Loucy (cell line): ENCODE measurements at regions not wholly inside any gene's neighbourhood (a gene's known extent, or its start where the extent isn't known, plus 50 kb on each side); places are given as distances from the start of the nearest gene placed in this dataset.

Experiments used
- H2AFZ ChIP-seq: fragments of 200-600 bp; sonication (generic); 2 replicates; pipeline ENCODE4 v1.6.0; 2016; ENCODE audit warnings: antibody characterized with exemption, mild to moderate bottlenecking, low read length, moderate library complexity
- H3F3A ChIP-seq: fragments of 200-600 bp; 2 replicates; pipeline ENCODE4 v1.6.0; 2016; ENCODE audit warnings: antibody characterized with exemption, low read depth, mild to moderate bottlenecking
- H3K27me3 ChIP-seq: fragments of 200-600 bp; sonication (generic); 2 replicates; pipeline ENCODE4 v1.6.1; 2014; ENCODE audit warnings: low read length, mild to moderate bottlenecking; ENCODE audit not compliant: insufficient read depth, poor library complexity, severe bottlenecking
- H3K36me3 ChIP-seq: fragments of 200-600 bp; sonication (generic); 2 replicates; pipeline ENCODE4 v1.6.1; 2016; ENCODE audit warnings: low read length; ENCODE audit not compliant: insufficient read depth
- H3K4me1 ChIP-seq: fragments of 200-600 bp; sonication (generic); 2 replicates; pipeline ENCODE4 v1.5.1; 2014; ENCODE audit warnings: low read length, mild to moderate bottlenecking; ENCODE audit not compliant: insufficient read depth, poor library complexity, severe bottlenecking
- H3K4me2 ChIP-seq: fragments of 200-600 bp; sonication (generic); 2 replicates; pipeline ENCODE4 v1.6.0; 2014; ENCODE audit warnings: antibody characterized with exemption, low read length, low read depth, mild to moderate bottlenecking; ENCODE audit not compliant: poor library complexity, severe bottlenecking
- H3K4me3 ChIP-seq: fragments of 200-600 bp; sonication (generic); 2 replicates; pipeline ENCODE4 v1.5.1; 2014; ENCODE audit warnings: low read length, mild to moderate bottlenecking, mixed read lengths; ENCODE audit not compliant: poor library complexity, severe bottlenecking
- H3K79me2 ChIP-seq: fragments of 200-600 bp; sonication (generic); 2 replicates; pipeline ENCODE4 v1.6.1; 2014; ENCODE audit warnings: low read length; ENCODE audit not compliant: insufficient read depth
- H3K9ac ChIP-seq: fragments of 200-600 bp; sonication (generic); 2 replicates; pipeline ENCODE4 v1.6.0; 2014; ENCODE audit warnings: mild to moderate bottlenecking, low read depth, low read length, moderate library complexity; ENCODE audit not compliant: poor library complexity, severe bottlenecking
- H3K9me2 ChIP-seq: fragments of 200-600 bp; sonication (generic); replicated peaks from 2 replicates; pipeline ENCODE4 v1.6.1; 2016; ENCODE audit warnings: low read depth, low read length, mixed read lengths
- H3K9me3 ChIP-seq: fragments of 200-600 bp; sonication (generic); 2 replicates; pipeline ENCODE4 v1.6.1; 2014; ENCODE audit warnings: mild to moderate bottlenecking, antibody characterized with exemption, low read length, low read depth; ENCODE audit not compliant: insufficient read depth
- H4K20me1 ChIP-seq: fragments of 200-600 bp; sonication (generic); 2 replicates; pipeline ENCODE4 v1.6.0; 2014; ENCODE audit warnings: antibody characterized with exemption, low read length, mild to moderate bottlenecking; ENCODE audit not compliant: insufficient read depth, poor library complexity, severe bottlenecking
- EZH2phosphoT487 ChIP-seq: fragments of 200-600 bp; IDR thresholded peaks from 2 replicates; pipeline ENCODE4 v1.6.1; 2018; ENCODE audit warnings: antibody characterized with exemption, mild to moderate bottlenecking, moderate library complexity, borderline replicate concordance
- TF ChIP-seq, protein P1 (sequence below): fragments of 200-600 bp; sonication (generic); conservative IDR thresholded peaks from 2 replicates; pipeline ENCODE4 v1.5.1; 2014; ENCODE audit warnings: mild to moderate bottlenecking, antibody characterized with exemption, low read length

- Histone ChIP-seq H2AFZ (no peak overlapping the region), H3K4me1 (no peaks in the 10 kb centered on the region), H3K36me3 (no peaks in the 10 kb centered on the region), H3K9me3 (no peaks in the 10 kb centered on the region; the same call in 1 of the 2 replicates), H3K9ac (no peak overlapping the region), H3K4me3 (no peak overlapping the region), H3K9me2 (no peaks in the 10 kb centered on the region), H3K4me2 (no peak overlapping the region), H3K27me3 (no peaks in the 10 kb centered on the region), H4K20me1 (no peaks in the 10 kb centered on the region), H3K79me2 (no peaks in the 10 kb centered on the region), H3F3A (no peaks in the 10 kb centered on the region)
- TF ChIP-seq, protein P1, sequence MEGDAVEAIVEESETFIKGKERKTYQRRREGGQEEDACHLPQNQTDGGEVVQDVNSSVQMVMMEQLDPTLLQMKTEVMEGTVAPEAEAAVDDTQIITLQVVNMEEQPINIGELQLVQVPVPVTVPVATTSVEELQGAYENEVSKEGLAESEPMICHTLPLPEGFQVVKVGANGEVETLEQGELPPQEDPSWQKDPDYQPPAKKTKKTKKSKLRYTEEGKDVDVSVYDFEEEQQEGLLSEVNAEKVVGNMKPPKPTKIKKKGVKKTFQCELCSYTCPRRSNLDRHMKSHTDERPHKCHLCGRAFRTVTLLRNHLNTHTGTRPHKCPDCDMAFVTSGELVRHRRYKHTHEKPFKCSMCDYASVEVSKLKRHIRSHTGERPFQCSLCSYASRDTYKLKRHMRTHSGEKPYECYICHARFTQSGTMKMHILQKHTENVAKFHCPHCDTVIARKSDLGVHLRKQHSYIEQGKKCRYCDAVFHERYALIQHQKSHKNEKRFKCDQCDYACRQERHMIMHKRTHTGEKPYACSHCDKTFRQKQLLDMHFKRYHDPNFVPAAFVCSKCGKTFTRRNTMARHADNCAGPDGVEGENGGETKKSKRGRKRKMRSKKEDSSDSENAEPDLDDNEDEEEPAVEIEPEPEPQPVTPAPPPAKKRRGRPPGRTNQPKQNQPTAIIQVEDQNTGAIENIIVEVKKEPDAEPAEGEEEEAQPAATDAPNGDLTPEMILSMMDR, result no peak
- no peak for TF ChIP-seq EZH2phosphoT487
Measured at GRCh38 chr15:36208868-36209582, 370.4 kb upstream of the CDIN1 start.

DNA sequence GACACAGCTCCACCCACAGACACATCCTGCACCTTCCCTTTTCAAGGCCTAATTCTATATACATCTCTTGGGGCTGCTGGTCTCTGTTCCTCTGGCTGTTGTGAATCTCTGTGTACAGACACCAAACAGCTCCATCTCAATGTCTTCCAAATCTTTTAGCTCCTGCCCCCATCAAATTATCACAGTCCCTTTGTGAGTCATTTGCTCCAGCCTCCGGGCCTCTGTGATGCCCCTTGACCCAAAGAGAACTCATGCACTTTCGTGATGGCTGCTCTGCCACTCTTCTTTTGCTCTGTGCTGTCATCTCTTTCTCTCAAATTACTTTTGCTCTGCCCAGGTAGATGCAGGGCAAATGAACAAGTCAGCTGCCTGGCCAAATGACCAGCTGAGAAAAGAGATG is 369.0 kb upstream of the CDIN1 start:
- Histone ChIP-seq H3K79me2 (no peaks in the 10 kb centered on the region), H3K9me2 (no peaks in the 10 kb centered on the region), H3K4me3 (no peak overlapping the region), H2AFZ (no peak overlapping the region), H3K4me1 (no peaks in the 10 kb centered on the region), H3K4me2 (no peak overlapping the region), H3K9ac (no peak overlapping the region), H3F3A (no peaks in the 10 kb centered on the region), H4K20me1 (no peaks in the 10 kb centered on the region), H3K9me3 (no peaks in the 10 kb centered on the region; the same call in 1 of the 2 replicates), H3K36me3 (no peaks in the 10 kb centered on the region), H3K27me3 (no peaks in the 10 kb centered on the region)
- TF ChIP-seq, protein P1, result no peak
- TF ChIP-seq EZH2phosphoT487, result no peak

DNA sequence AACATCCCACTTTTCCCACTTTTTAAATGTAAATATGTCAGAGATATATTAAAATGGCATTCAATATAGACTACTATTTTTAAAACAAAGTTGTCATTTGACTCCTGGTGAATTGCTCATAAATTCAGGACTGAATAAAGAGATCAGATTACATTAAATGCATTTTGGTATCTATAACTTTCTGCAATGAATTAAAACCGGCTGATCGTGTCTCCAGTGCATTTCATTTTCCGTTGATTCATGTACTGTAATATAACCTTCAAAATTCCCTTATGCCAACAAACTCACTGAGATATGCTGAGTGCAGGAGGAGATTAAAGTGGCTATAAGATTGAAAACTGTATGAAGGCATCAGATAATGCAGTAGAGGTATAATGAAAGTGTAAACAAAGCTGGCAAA is 361.1 kb upstream of the CDIN1 start:
- H3K9me3 ChIP-seq, result peaks cover 8% of the 10 kb centered on the region; the same call in 1 of the 2 replicates
- H3K36me3 ChIP-seq, result no peaks in the 10 kb centered on the region
- H3K9ac ChIP-seq, result no peak overlapping the region
- no peak overlapping the region for H3K4me3 ChIP-seq
- no peaks in the 10 kb centered on the region for H3K27me3 ChIP-seq
- no peak overlapping the region for H2AFZ ChIP-seq
- no peaks in the 10 kb centered on the region for H3F3A ChIP-seq
- TF ChIP-seq, protein P1, result no peak
- no peak for TF ChIP-seq EZH2phosphoT487
- H3K4me2 ChIP-seq, result no peak overlapping the region
- no peaks in the 10 kb centered on the region for H4K20me1 ChIP-seq
- no peaks in the 10 kb centered on the region for H3K9me2 ChIP-seq
- no peaks in the 10 kb centered on the region for H3K4me1 ChIP-seq
- H3K79me2 ChIP-seq, result no peaks in the 10 kb centered on the region
